ENCODE measurements at regions not wholly inside any gene's neighbourhood (a gene's known extent, or its start where the extent isn't known, plus 50 kb on each side); places are given as distances from the start of the nearest gene placed in this dataset.

DNA sequence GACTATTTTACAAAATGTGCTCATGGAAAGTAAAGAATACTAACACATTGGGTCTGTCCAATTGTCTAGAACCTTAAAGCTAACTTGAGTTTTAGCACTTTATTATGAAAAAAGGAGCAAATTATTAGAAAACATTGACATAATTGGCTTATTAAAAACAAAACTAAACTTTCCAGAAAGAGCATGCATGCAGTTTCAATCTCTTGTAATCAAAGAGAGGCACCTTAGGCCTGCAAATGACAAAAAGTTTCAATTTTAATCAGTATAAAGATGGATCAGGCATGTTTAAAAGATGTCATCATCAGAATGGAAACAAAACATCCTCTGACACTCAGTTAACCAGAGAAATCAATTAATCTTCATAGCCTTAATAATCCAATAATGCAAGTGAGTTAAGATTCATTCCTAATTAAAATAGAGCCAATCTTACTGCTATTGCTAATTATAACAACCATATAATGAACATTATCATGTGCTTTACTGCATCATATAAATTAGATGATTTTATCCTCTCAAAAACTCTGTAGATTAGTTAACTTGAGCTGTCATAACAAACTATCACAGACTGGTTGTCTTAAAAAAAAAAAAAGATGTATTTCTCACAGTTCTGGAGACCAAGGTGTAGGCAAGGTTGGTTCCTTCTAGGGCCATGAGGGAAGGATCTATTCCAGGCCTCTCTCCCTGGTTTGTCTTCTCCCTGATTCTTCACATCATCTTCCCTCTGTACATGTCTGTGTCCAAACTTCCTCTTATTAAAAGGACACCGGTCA lies 131.4 kb downstream of the RPAP3 start:
- H3K27me3 Mint-ChIP-seq (ENCODE audit: low read depth in 3 of 3) = peaks cover 0 to 5% (median 2%) of the 10 kb centered on the region in 3 donors
- intact Hi-C loops (cut with micrococcal nuclease) = no loop called here
- no peak overlapping the region for H3K27ac Mint-ChIP-seq
- H3K9me3 ChIP-seq (replicated peaks in 1 of 2; ENCODE audit: control insufficient read depth in 1 of 2, insufficient read depth in 1 of 2, low read length in 2 of 2) = no peaks in the 10 kb centered on the region
- H2AFZ ChIP-seq (ENCODE audit: insufficient read depth, low read depth, low read length, poor library complexity, severe bottlenecking) = no peak overlapping the region
- H3K9me3 Mint-ChIP-seq = peaks cover 0 to 2% (median 0%) of the 10 kb centered on the region in 7 donors
- no peaks in the 10 kb centered on the region for H3K36me3 Mint-ChIP-seq
- H3K4me3 ChIP-seq (replicated peaks in 1 of 3; ENCODE audit: low read depth in 2 of 3, low read length in 3 of 3) = no peak overlapping the region
- no peak overlapping the region for H3K9ac ChIP-seq (ENCODE audit: insufficient read depth, low read length, poor library complexity, severe bottlenecking)
- no peak overlapping the region for H3K4me3 Mint-ChIP-seq
- no peak overlapping the region for H3K4me2 ChIP-seq (replicated peaks; ENCODE audit: extremely low read depth, low read length, poor library complexity, severe bottlenecking)
- H3K4me1 Mint-ChIP-seq = no peaks in the 10 kb centered on the region
- no peaks in the 10 kb centered on the region for H3K36me3 ChIP-seq (replicated peaks in 1 of 2; ENCODE audit: control insufficient read depth in 1 of 2, insufficient read depth in 2 of 2, low read length in 2 of 2)
- no peaks in the 10 kb centered on the region for H3K4me1 ChIP-seq (ENCODE audit: control insufficient read depth in 1 of 2, insufficient read depth in 2 of 2, low read length in 2 of 2)
- TF ChIP-seq, protein P1, sequence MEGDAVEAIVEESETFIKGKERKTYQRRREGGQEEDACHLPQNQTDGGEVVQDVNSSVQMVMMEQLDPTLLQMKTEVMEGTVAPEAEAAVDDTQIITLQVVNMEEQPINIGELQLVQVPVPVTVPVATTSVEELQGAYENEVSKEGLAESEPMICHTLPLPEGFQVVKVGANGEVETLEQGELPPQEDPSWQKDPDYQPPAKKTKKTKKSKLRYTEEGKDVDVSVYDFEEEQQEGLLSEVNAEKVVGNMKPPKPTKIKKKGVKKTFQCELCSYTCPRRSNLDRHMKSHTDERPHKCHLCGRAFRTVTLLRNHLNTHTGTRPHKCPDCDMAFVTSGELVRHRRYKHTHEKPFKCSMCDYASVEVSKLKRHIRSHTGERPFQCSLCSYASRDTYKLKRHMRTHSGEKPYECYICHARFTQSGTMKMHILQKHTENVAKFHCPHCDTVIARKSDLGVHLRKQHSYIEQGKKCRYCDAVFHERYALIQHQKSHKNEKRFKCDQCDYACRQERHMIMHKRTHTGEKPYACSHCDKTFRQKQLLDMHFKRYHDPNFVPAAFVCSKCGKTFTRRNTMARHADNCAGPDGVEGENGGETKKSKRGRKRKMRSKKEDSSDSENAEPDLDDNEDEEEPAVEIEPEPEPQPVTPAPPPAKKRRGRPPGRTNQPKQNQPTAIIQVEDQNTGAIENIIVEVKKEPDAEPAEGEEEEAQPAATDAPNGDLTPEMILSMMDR (IDR thresholded peaks at IDR 0.05) = no peak
- no CpG with 5 or more reads among the region's 1 CpG for WGBS (ENCODE audit: insufficient coverage)
- no peak overlapping the region for H3K27ac ChIP-seq (ENCODE audit: low read depth in 1 of 2, low read length in 2 of 2)
- DNase-seq = no peak
- H4K20me1 ChIP-seq (ENCODE audit: insufficient read depth, low read length) = no peaks in the 10 kb centered on the region
- no peaks in the 10 kb centered on the region for H3K27me3 ChIP-seq (ENCODE audit: control insufficient read depth in 2 of 2, insufficient read depth in 2 of 2, low read length in 2 of 2)
- no peaks in the 10 kb centered on the region for H3K79me2 ChIP-seq (ENCODE audit: insufficient read depth, low read length)

DNA sequence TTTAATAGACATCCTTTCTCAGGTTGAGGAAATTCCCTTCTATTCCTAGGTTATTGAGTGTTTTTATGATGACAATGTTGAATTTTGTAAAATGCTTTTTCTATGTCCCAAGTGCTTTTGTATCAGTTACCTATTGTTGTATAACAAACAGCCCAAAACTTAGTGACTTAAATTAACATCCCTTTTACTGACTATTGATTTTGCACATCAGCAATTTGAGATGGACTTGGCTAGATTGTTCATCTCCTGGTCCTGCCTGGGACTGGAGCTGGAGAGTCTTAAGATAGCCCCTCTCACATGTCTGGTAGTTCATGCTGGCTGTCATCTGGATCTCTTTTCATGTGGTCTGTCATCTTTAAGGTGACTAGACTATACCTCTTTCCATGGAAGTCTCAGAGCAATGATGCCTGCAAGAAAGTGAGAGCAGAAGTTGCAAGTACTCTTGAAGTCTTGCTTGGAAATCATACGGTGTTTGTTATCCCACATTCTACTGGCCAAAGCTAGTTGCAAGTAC lies 132.6 kb downstream of the RPAP3 start:
- H3K27ac ChIP-seq (ENCODE audit: low read depth in 1 of 2, low read length in 2 of 2) = no peak overlapping the region
- H3K9ac ChIP-seq (ENCODE audit: insufficient read depth, low read length, poor library complexity, severe bottlenecking) = no peak overlapping the region
- TF ChIP-seq, protein P1 (IDR thresholded peaks at IDR 0.05) = no peak
- H3K4me1 ChIP-seq (ENCODE audit: control insufficient read depth in 1 of 2, insufficient read depth in 2 of 2, low read length in 2 of 2) = no peaks in the 10 kb centered on the region
- Mint-ChIP-seq H3K27me3 (ENCODE audit: low read depth in 3 of 3) (peaks cover 0 to 2% (median 1%) of the 10 kb centered on the region in 3 donors), H3K4me3 (no peak overlapping the region), H3K4me1 (no peaks in the 10 kb centered on the region), H3K27ac (no peak overlapping the region), H3K36me3 (no peaks in the 10 kb centered on the region), H3K9me3 (peaks cover 0 to 2% (median 0%) of the 10 kb centered on the region in 7 donors)
- no peak for DNase-seq
- intact Hi-C loops (cut with micrococcal nuclease) = no loop called here
- no peak overlapping the region for H3K4me3 ChIP-seq (replicated peaks in 1 of 3; ENCODE audit: low read depth in 2 of 3, low read length in 3 of 3)
- H3K9me3 ChIP-seq (replicated peaks in 1 of 2; ENCODE audit: control insufficient read depth in 1 of 2, insufficient read depth in 1 of 2, low read length in 2 of 2) = no peaks in the 10 kb centered on the region
- 100% methylated on average over 1 of the region's 1 CpG for WGBS (ENCODE audit: insufficient coverage)
- H3K27me3 ChIP-seq (ENCODE audit: control insufficient read depth in 2 of 2, insufficient read depth in 2 of 2, low read length in 2 of 2) = no peaks in the 10 kb centered on the region
- H3K36me3 ChIP-seq (replicated peaks in 1 of 2; ENCODE audit: control insufficient read depth in 1 of 2, insufficient read depth in 2 of 2, low read length in 2 of 2) = no peaks in the 10 kb centered on the region
- H3K4me2 ChIP-seq (replicated peaks; ENCODE audit: extremely low read depth, low read length, poor library complexity, severe bottlenecking) = no peak overlapping the region
- no peak overlapping the region for H2AFZ ChIP-seq (ENCODE audit: insufficient read depth, low read depth, low read length, poor library complexity, severe bottlenecking)
- H3K79me2 ChIP-seq (ENCODE audit: insufficient read depth, low read length) = no peaks in the 10 kb centered on the region
- H4K20me1 ChIP-seq (ENCODE audit: insufficient read depth, low read length) = no peaks in the 10 kb centered on the region

Measured in CD14-positive monocyte (primary cell).